ENCODE measurements at regions not wholly inside any gene's neighbourhood (a gene's known extent, or its start where the extent isn't known, plus 50 kb on each side); places are given as distances from the start of the nearest gene placed in this dataset.

GRCh38 chr1:30616759-30617158, 106.6 kb downstream of the MATN1 start:
- H3K9me3 Mint-ChIP-seq (ENCODE audit: unreplicated experiment), result no peaks in the 10 kb centered on the region
- no peak for DNase-seq (ENCODE audit: low spot score)
- H3K27me3 Mint-ChIP-seq (ENCODE audit: unreplicated experiment), result peaks cover 2% of the 10 kb centered on the region
- H3K36me3 Mint-ChIP-seq (ENCODE audit: low read depth, unreplicated experiment), result no peaks in the 10 kb centered on the region
- no peak overlapping the region for H3K27ac Mint-ChIP-seq (ENCODE audit: unreplicated experiment)
- H3K4me1 Mint-ChIP-seq (ENCODE audit: unreplicated experiment), result no peaks in the 10 kb centered on the region
- TF ChIP-seq CTCF (IDR thresholded peaks at IDR 0.05; ENCODE audit: unreplicated experiment), result no peak
- H3K4me3 Mint-ChIP-seq (ENCODE audit: unreplicated experiment), result no peak overlapping the region

GRCh38 chr1:30615816-30616590, 107.4 kb downstream of the MATN1 start:
- no peaks in the 10 kb centered on the region for H3K4me1 Mint-ChIP-seq (ENCODE audit: unreplicated experiment)
- DNase-seq (ENCODE audit: low spot score), result no peak
- H3K4me3 Mint-ChIP-seq (ENCODE audit: unreplicated experiment), result no peak overlapping the region
- H3K27ac Mint-ChIP-seq (ENCODE audit: unreplicated experiment), result no peak overlapping the region
- peaks cover 2% of the 10 kb centered on the region for H3K27me3 Mint-ChIP-seq (ENCODE audit: unreplicated experiment)
- no peaks in the 10 kb centered on the region for H3K9me3 Mint-ChIP-seq (ENCODE audit: unreplicated experiment)
- TF ChIP-seq CTCF (IDR thresholded peaks at IDR 0.05; ENCODE audit: unreplicated experiment), result no peak
- no peaks in the 10 kb centered on the region for H3K36me3 Mint-ChIP-seq (ENCODE audit: low read depth, unreplicated experiment)

GRCh38 chr1:30615076-30615795, 108.1 kb downstream of the MATN1 start:
- H3K27me3 Mint-ChIP-seq (ENCODE audit: unreplicated experiment), result peaks cover 2% of the 10 kb centered on the region
- H3K4me1 Mint-ChIP-seq (ENCODE audit: unreplicated experiment), result no peaks in the 10 kb centered on the region
- DNase-seq (ENCODE audit: low spot score), result no peak
- TF ChIP-seq CTCF (IDR thresholded peaks at IDR 0.05; ENCODE audit: unreplicated experiment), result no peak
- no peak overlapping the region for H3K4me3 Mint-ChIP-seq (ENCODE audit: unreplicated experiment)
- no peak overlapping the region for H3K27ac Mint-ChIP-seq (ENCODE audit: unreplicated experiment)
- H3K36me3 Mint-ChIP-seq (ENCODE audit: low read depth, unreplicated experiment), result no peaks in the 10 kb centered on the region
- no peaks in the 10 kb centered on the region for H3K9me3 Mint-ChIP-seq (ENCODE audit: unreplicated experiment)

- Mint-ChIP-seq H3K9me3 (ENCODE audit: unreplicated experiment) (no peaks in the 10 kb centered on the region), H3K27me3 (ENCODE audit: unreplicated experiment) (peaks cover 2% of the 10 kb centered on the region), H3K4me1 (ENCODE audit: unreplicated experiment) (peaks cover 3% of the 10 kb centered on the region), H3K27ac (ENCODE audit: unreplicated experiment) (no peak overlapping the region), H3K36me3 (ENCODE audit: low read depth, unreplicated experiment) (no peaks in the 10 kb centered on the region), H3K4me3 (ENCODE audit: unreplicated experiment) (no peak overlapping the region)
- DNase-seq (ENCODE audit: low spot score), result no peak
- TF ChIP-seq CTCF (IDR thresholded peaks at IDR 0.05; ENCODE audit: unreplicated experiment), result no peak
Observed at GRCh38 chr1:30613188-30613587, 110.2 kb downstream of the MATN1 start.

GRCh38 chr1:30612536-30613065, 110.8 kb downstream of the MATN1 start:
- no peak overlapping the region for H3K4me3 Mint-ChIP-seq (ENCODE audit: unreplicated experiment)
- DNase-seq (ENCODE audit: low spot score), result no peak
- TF ChIP-seq CTCF (IDR thresholded peaks at IDR 0.05; ENCODE audit: unreplicated experiment), result no peak
- H3K27me3 Mint-ChIP-seq (ENCODE audit: unreplicated experiment), result peaks cover 2% of the 10 kb centered on the region
- peaks cover 3% of the 10 kb centered on the region for H3K4me1 Mint-ChIP-seq (ENCODE audit: unreplicated experiment)
- no peaks in the 10 kb centered on the region for H3K36me3 Mint-ChIP-seq (ENCODE audit: low read depth, unreplicated experiment)
- H3K9me3 Mint-ChIP-seq (ENCODE audit: unreplicated experiment), result no peaks in the 10 kb centered on the region
- H3K27ac Mint-ChIP-seq (ENCODE audit: unreplicated experiment), result no peak overlapping the region

Measured in endothelial cell (in vitro differentiated cells).